Superior temporal gyrus (tissue), 1 donor: ENCODE measurements at regions not wholly inside any gene's neighbourhood (a gene's known extent, or its start where the extent isn't known, plus 50 kb on each side); places are given as distances from the start of the nearest gene placed in this dataset.

Experiments
- DNase-seq: peaks from one replicate; pipeline ENCODE4 v3.0.0-alpha.2; 2016; ENCODE audit errors: extremely low spot score

GRCh38 chr3:148081926-148082325, 615.8 kb upstream of the AGTR1 start:
- DNase-seq: no peak

GRCh38 chr3:148082506-148083280, 615.0 kb upstream of the AGTR1 start:
- no peak for DNase-seq

- no peak for DNase-seq
Measured at GRCh38 chr3:148083526-148084182, 614.0 kb upstream of the AGTR1 start.

GRCh38 chr3:148084931-148085330, 612.8 kb upstream of the AGTR1 start:
- no peak for DNase-seq

GRCh38 chr3:148087601-148088371, 609.9 kb upstream of the AGTR1 start:
- DNase-seq: no peak

- DNase-seq: no peak
Measured at GRCh38 chr3:148089171-148089570, 608.5 kb upstream of the AGTR1 start.

GRCh38 chr3:148090156-148090555, 607.5 kb upstream of the AGTR1 start:
- DNase-seq: no peak

GRCh38 chr3:148092624-148093347, 604.9 kb upstream of the AGTR1 start:
- no peak for DNase-seq

- no peak for DNase-seq
Measured at GRCh38 chr3:148093753-148094152, 604.0 kb upstream of the AGTR1 start.

- no peak for DNase-seq
Measured at GRCh38 chr3:148095962-148096361, 601.7 kb upstream of the AGTR1 start.

- no peak for DNase-seq
Measured at GRCh38 chr3:148100476-148100875, 597.2 kb upstream of the AGTR1 start.

GRCh38 chr3:148101061-148101460, 596.6 kb upstream of the AGTR1 start:
- no peak for DNase-seq

GRCh38 chr3:148102156-148102555, 595.5 kb upstream of the AGTR1 start:
- DNase-seq: no peak

GRCh38 chr3:148106062-148106461, 591.6 kb upstream of the AGTR1 start:
- no peak for DNase-seq

GRCh38 chr3:148126956-148127355, 570.7 kb upstream of the AGTR1 start:
- no peak for DNase-seq

- DNase-seq: no peak
Measured at GRCh38 chr3:148128136-148128535, 569.6 kb upstream of the AGTR1 start.

- DNase-seq: no peak
Measured at GRCh38 chr3:148131990-148132638, 565.6 kb upstream of the AGTR1 start.

- no peak for DNase-seq
Measured at GRCh38 chr3:148136816-148137215, 560.9 kb upstream of the AGTR1 start.

GRCh38 chr3:148146241-148146640, 551.5 kb upstream of the AGTR1 start:
- no peak for DNase-seq

- no peak for DNase-seq
Measured at GRCh38 chr3:148146947-148147826, 550.5 kb upstream of the AGTR1 start.
